GM12878 (cell line): ENCODE measurements at regions not wholly inside any gene's neighbourhood (a gene's known extent, or its start where the extent isn't known, plus 50 kb on each side); places are given as distances from the start of the nearest gene placed in this dataset.

Experiments
- CTCF ChIP-seq, 3 experiments: IDR thresholded peaks in 2 of 3; conservative IDR thresholded peaks in 1 of 3; 2 replicates each; pipeline ENCODE4 v1.5.1; 2011; ENCODE audit warnings: low read depth in 3 of 3, low read length in 3 of 3, mild to moderate bottlenecking in 3 of 3, control low read depth in 2 of 3, moderate library complexity in 2 of 3, inconsistent platforms in 1 of 3, mixed read lengths in 1 of 3; ENCODE audit not compliant: control insufficient read depth in 2 of 3, insufficient read depth in 1 of 3; ENCODE audit errors: extremely low read depth in 1 of 3
- GABPA ChIP-seq: IDR thresholded peaks from 2 replicates; pipeline ENCODE4 v1.6.1; 2014; ENCODE audit warnings: antibody characterized with exemption, low read depth, mild to moderate bottlenecking, inconsistent platforms
- NFYB ChIP-seq: IDR thresholded peaks from 2 replicates; pipeline ENCODE4 v1.6.1; 2011; ENCODE audit warnings: low read depth, mild to moderate bottlenecking, low read length, improper control_type of control experiment, moderate library complexity; ENCODE audit not compliant: insufficient read depth
- POLR2AphosphoS5 ChIP-seq: IDR thresholded peaks from 2 replicates; pipeline ENCODE4 v1.6.1; 2011; ENCODE audit warnings: mild to moderate bottlenecking, low read length, inconsistent platforms
- REST ChIP-seq: IDR thresholded peaks from 2 replicates; pipeline ENCODE4 v1.6.1; 2012; ENCODE audit warnings: mild to moderate bottlenecking, low read depth, low read length
- SMARCA5 ChIP-seq: fragments of 450-650 bp; IDR thresholded peaks from 2 replicates; pipeline ENCODE4 v1.6.1; 2017; ENCODE audit warnings: mild to moderate bottlenecking
- TCF7 ChIP-seq: IDR thresholded peaks from 2 replicates; pipeline ENCODE4 v1.6.1; 2014; ENCODE audit warnings: antibody characterized with exemption, borderline replicate concordance

DNA sequence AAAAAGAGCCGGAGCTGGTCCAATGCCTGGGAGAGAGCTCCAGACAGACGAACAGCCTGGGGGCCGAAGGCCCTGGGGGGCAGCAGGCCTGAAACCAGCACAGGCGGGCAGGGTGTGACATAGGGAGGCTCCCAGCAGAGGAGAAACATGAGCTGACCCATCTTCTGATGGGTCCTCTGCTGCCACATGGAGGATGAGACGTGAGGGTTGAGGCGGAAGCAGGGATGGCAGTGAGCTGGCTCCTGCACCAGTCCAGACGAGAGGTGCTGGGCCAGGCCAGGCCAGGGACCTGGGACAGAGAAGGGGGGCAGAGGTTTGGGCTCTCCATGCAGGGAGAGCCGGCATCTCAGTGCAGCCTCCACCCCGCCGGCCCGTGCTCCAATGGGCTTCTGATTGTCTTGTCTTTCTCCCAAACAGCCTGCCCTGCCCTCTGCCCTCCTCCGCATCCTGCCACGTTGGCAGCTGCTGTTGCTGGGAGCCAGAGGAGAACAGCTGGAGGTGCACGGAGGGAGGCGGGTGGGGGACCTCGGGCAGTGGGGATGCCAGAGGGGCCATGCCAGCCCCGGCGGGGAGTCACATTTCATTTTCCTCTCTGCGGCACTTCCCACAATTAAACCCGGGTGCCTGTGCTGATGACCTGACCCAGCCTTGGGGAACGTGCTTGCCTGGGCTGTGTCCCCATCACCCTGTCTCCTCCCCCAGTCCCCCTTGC, 139.1 kb upstream of the GSE1 start:
- TF ChIP-seq GABPA: no peak
- TF ChIP-seq CTCF (IDR thresholded peaks at IDR 0.05 in 2 of 3, conservative IDR thresholded peaks at IDR 0.05 in 1 of 3; ENCODE audit: control insufficient read depth in 2 of 3, extremely low read depth in 1 of 3, insufficient read depth in 1 of 3, low read depth in 3 of 3, low read length in 3 of 3): no peak
- TF ChIP-seq SMARCA5: no peak
- TF ChIP-seq REST: no peak
- no peak for TF ChIP-seq TCF7
- no peak for TF ChIP-seq NFYB
- TF ChIP-seq POLR2AphosphoS5: no peak
